GM21786 (cell line): ENCODE measurements at regions not wholly inside any gene's neighbourhood (a gene's known extent, or its start where the extent isn't known, plus 50 kb on each side); places are given as distances from the start of the nearest gene placed in this dataset.

Experiments
- ATAC-seq: cut with Tn5 transposase; IDR thresholded peaks from one replicate; pipeline ENCODE4 v1.9.1; 2021; ENCODE audit not compliant: unreplicated experiment

DNA sequence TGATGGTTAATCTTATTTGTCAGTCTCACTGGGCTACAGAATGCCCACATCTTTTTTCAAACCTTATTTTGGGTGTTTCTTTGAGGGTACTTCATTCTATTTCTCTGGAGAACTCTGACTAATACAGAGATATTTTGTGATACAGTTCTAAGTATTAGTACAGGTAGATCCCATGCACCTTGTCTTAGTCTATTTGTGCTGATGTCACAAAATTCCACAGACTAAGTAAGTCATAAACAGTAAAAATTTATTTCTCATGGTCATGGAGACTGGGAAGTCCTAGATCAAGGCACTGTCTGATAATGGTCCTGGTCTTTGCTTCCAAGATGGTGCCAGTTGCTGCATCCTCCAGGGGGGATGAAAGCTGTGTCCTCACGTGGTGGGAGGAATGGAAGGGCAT is 68.6 kb upstream of the EPHA4 start:
- ATAC-seq = no peak

- no peak for ATAC-seq
Measured at GRCh38 chr2:221637851-221638250, 65.7 kb upstream of the EPHA4 start.

DNA sequence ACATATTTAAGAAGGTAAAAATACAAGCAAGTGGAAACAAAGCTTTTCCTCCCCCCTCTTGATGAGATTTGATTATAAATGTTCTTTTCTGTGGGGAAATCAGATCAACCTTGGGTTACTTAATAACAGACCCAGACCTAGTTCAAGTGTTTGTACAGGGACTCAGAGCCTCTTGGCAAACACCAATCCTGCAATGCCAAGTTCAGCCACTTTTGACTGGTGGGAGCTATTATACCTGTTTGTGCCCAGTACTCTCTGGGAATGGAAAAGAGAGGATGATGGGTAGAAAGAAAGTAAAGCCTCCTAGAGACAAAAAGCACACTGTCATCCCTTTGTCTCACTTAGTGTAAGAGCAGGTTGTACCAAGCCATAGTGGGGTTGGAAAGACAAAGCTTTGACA is 63.8 kb upstream of the EPHA4 start:
- ATAC-seq = no peak

DNA sequence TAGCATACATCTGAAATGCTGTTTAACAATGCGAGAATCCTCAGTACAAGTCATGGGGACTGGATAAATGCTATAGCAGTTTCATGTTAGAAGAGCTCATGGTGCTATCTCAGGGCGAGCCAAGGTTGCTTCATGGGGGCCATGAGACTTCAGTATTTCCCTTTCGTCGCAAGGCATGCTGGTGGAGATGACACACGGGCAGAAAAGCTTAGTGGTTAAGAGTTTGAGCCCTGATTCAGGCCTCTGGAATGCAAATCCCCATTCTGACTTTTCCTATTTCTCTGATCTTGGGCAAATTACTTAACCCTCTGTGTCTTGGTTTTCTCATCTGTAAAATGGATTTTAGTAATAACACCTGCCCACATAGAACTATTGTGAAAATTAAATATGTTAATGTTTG is 57.4 kb upstream of the EPHA4 start:
- no peak for ATAC-seq

GRCh38 chr2:221624475-221624874 is 52.4 kb upstream of the EPHA4 start:
- ATAC-seq = no peak
